ENCODE measurements at regions not wholly inside any gene's neighbourhood (a gene's known extent, or its start where the extent isn't known, plus 50 kb on each side); places are given as distances from the start of the nearest gene placed in this dataset.

DNA sequence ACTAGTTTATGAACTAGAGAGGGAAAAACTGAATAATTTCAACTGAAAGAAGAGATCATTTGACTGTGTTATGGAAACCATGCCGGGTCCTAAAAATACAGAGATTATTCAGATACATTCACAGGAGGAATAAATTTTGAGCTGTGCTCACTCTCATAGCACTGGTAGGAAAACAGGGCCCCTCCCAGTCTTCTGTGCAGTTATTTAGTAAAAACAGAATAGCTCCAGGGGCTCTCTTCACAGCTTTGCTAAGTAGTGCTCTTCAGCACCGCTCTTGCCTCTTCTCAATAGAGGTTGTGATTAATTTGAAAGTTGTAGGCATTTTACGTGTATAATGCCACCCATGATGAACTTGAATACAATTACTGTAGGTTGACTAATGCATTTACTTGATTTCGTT, 435.9 kb upstream of the PDE3A start:
- no peak overlapping the region for H3K4me3 ChIP-seq (ENCODE audit: low read depth, low read length)
- TF ChIP-seq, protein P1, sequence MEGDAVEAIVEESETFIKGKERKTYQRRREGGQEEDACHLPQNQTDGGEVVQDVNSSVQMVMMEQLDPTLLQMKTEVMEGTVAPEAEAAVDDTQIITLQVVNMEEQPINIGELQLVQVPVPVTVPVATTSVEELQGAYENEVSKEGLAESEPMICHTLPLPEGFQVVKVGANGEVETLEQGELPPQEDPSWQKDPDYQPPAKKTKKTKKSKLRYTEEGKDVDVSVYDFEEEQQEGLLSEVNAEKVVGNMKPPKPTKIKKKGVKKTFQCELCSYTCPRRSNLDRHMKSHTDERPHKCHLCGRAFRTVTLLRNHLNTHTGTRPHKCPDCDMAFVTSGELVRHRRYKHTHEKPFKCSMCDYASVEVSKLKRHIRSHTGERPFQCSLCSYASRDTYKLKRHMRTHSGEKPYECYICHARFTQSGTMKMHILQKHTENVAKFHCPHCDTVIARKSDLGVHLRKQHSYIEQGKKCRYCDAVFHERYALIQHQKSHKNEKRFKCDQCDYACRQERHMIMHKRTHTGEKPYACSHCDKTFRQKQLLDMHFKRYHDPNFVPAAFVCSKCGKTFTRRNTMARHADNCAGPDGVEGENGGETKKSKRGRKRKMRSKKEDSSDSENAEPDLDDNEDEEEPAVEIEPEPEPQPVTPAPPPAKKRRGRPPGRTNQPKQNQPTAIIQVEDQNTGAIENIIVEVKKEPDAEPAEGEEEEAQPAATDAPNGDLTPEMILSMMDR (IDR thresholded peaks at IDR 0.05; ENCODE audit: insufficient read depth, low read depth, low read length), result no peak
- no peak for DNase-seq (ENCODE audit: low read depth)

DNA sequence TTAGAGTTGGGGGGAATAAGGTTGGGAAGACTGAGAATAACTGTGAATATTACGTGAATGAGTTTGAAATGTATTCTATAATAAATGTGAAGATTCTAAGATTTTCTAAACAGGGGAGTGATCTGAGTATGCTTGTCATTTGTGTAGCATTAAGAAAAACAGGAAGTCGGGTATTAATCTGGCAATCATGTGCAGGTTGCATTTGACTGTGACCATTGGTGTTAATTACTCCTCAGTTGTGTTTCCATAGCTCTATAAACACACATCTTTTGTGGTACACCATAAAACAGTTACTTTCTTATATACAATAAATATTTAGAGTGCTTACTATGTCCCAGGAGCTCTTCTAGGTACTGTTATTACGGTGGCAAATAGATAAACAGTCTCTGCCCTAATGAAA, 434.4 kb upstream of the PDE3A start:
- H3K4me3 ChIP-seq (ENCODE audit: low read depth, low read length), result no peak overlapping the region
- no peak for DNase-seq (ENCODE audit: low read depth)
- TF ChIP-seq, protein P1 (IDR thresholded peaks at IDR 0.05; ENCODE audit: insufficient read depth, low read depth, low read length), result no peak

DNA sequence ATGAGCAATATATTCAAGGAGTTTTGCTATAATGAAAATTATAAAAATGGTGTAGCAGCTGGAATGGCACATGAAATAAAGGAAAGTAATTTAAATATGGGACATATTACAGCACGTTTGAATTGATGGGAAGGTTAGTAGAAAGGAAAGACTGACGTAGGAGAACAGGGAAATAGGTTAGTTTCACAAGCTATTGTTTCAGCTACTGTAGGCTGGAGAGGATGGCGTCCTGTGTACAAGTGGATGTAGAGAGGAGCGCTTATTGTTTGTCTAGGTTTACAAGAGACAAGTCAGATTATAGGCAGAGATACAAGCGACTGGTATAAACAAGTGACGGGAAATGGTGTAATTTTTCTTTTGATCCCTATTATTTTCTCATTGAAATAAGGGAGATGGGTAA, 431.2 kb upstream of the PDE3A start:
- no peak for DNase-seq (ENCODE audit: low read depth)

DNA sequence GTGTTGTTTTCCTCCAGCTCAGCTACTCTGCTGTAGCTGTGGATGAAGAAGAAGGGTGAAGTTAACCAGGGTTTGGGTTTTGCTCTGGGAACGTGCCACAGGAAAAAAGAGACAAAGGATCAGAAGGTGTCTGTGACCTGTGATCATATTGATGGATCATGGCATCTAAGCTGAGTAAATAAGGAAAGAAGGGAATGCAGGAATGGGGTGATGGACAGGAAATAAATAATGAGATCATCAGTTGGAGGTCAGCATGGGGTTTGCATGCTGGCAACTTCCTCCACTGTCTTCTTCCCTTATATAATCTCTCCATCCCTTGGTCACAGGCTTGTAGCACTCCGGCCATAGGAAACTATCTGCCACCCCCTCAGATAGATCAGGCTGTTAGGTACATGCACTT, 430.3 kb upstream of the PDE3A start:
- H3K4me3 ChIP-seq (ENCODE audit: low read depth, low read length), result no peak overlapping the region
- TF ChIP-seq, protein P1 (IDR thresholded peaks at IDR 0.05; ENCODE audit: insufficient read depth, low read depth, low read length), result no peak
- no peak for DNase-seq (ENCODE audit: low read depth)

More for the DNA sequence above, 431.2 kb upstream of the PDE3A start:
- TF ChIP-seq, protein P1 (IDR thresholded peaks at IDR 0.05; ENCODE audit: insufficient read depth, low read depth, low read length), result no peak
- no peak overlapping the region for H3K4me3 ChIP-seq (ENCODE audit: low read depth, low read length)

DNA sequence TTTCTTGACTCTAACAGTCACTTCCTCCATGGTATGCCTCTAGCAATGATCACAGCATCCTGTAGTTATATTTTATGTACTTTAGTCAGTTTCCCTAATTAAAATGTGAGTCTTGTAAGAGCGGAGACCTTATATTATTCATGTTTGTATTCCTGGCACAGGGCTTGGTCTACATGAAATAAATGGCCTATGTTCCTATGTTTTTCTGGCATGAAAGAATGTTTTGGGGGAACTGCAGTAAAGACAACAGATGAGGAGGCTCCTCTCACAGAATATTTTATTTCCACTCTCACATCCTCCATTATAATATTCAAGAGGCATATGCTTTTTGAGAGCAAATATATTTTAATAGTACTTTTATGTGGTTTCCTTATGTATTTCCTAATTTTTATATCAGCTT, 429.8 kb upstream of the PDE3A start:
- DNase-seq (ENCODE audit: low read depth), result no peak
- TF ChIP-seq, protein P1 (IDR thresholded peaks at IDR 0.05; ENCODE audit: insufficient read depth, low read depth, low read length), result no peak
- no peak overlapping the region for H3K4me3 ChIP-seq (ENCODE audit: low read depth, low read length)

DNA sequence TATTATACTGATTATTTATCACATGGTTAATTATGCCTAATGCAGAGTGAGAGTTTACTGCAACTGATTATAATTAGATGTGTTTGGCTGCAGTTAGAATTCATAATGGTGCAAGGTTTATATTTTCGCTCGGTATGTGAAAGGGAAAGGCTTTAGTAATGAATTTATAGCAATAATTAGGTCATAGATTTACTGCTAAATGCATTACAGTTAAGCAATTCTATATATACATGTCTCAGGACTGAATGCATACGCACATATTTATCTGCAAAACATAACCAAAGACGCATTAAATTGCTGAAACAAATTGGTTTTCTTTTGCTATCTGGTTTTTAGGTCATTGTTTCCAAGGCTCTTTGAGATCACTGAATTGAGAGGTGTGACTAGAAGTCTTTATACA, 428.1 kb upstream of the PDE3A start:
- TF ChIP-seq, protein P1 (IDR thresholded peaks at IDR 0.05; ENCODE audit: insufficient read depth, low read depth, low read length), result no peak
- DNase-seq (ENCODE audit: low read depth), result no peak
- H3K4me3 ChIP-seq (ENCODE audit: low read depth, low read length), result no peak overlapping the region

DNA sequence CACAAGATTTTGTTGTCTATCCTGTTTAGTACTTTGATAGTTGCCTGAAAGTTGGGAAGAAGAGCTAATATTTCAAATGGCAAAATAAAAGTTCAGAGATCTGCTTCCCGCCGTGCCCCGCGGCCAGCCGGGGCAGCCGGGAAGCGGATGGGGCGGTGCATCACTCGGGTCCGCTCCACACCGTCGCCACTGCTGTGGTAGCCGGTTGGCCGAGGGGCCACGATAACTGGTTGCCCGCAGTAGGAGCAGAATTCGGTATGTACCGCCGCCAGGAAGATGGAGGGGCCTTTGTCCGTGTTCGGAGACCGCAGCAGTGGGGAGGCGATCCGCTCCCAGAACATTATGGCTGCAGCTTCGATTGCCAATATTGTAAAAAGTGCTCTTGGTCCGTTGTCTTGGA, 427.2 kb upstream of the PDE3A start:
- no peak overlapping the region for H3K4me3 ChIP-seq (ENCODE audit: low read depth, low read length)
- no peak for DNase-seq (ENCODE audit: low read depth)
- TF ChIP-seq, protein P1 (IDR thresholded peaks at IDR 0.05; ENCODE audit: insufficient read depth, low read depth, low read length), result no peak

Data from fibroblast of villous mesenchyme (primary cell).